ENCODE measurements at regions not wholly inside any gene's neighbourhood (a gene's known extent, or its start where the extent isn't known, plus 50 kb on each side); places are given as distances from the start of the nearest gene placed in this dataset.

DNA sequence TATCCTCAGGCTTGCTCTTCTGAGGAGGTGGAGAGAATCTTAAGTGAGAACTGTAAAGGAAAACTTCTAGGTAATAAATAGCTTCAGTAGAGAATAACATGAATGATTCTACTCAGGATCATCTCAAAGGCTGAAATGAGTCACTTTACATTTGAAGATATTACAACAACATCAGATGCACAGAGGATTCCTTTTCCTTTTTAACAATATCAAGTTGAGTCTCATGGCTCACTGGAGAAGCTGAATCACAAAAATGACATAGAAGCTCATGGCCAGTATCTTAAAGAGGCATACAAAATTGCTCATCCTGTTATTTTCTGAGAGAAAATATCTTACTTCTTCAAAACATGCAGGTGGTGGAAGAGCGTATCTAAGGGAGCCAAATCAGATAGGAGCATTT is 72.5 kb upstream of the EMCN start:
- ChIA-PET POLR2A (ENCODE audit: low non-redundant PET) (no interaction called here), CTCF (interaction anchor here (0.5 to 0.6 kb wide), 3 partner anchors 13 to 174 kb away, joined by 3 to 5 read pairs (median 4); no protein-coding TSS in a partner anchor)
- no peak overlapping the region for H3K27ac ChIP-seq
- TF ChIP-seq, protein P1, sequence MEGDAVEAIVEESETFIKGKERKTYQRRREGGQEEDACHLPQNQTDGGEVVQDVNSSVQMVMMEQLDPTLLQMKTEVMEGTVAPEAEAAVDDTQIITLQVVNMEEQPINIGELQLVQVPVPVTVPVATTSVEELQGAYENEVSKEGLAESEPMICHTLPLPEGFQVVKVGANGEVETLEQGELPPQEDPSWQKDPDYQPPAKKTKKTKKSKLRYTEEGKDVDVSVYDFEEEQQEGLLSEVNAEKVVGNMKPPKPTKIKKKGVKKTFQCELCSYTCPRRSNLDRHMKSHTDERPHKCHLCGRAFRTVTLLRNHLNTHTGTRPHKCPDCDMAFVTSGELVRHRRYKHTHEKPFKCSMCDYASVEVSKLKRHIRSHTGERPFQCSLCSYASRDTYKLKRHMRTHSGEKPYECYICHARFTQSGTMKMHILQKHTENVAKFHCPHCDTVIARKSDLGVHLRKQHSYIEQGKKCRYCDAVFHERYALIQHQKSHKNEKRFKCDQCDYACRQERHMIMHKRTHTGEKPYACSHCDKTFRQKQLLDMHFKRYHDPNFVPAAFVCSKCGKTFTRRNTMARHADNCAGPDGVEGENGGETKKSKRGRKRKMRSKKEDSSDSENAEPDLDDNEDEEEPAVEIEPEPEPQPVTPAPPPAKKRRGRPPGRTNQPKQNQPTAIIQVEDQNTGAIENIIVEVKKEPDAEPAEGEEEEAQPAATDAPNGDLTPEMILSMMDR (conservative IDR thresholded peaks at IDR 0.05; ENCODE audit: low read depth): no peak
- no peak for DNase-seq (ENCODE audit: low spot score)

DNA sequence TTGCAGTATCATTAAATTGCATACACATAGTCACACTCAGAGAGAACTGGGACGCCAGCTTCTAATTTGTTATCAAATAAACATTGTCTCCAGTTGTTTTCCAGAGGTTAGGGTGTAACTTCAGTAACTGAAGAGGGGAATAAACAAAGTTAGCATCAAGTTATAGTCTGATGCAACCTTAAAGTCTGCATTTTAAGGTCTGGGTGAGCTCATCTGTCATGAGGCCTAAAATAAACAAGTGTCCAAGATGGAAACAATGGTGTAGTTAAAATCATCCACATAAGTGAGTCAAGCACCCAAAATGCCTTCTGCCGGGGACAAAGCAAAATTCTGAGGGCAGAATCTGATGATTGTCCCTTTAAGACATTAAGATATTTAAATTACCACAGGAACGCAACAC is 70.3 kb upstream of the EMCN start:
- H3K27ac ChIP-seq: no peak overlapping the region
- no peak for DNase-seq (ENCODE audit: low spot score)
- ChIA-PET CTCF (no interaction called here), POLR2A (ENCODE audit: low non-redundant PET) (no interaction called here)
- TF ChIP-seq, protein P1 (conservative IDR thresholded peaks at IDR 0.05; ENCODE audit: low read depth): no peak

DNA sequence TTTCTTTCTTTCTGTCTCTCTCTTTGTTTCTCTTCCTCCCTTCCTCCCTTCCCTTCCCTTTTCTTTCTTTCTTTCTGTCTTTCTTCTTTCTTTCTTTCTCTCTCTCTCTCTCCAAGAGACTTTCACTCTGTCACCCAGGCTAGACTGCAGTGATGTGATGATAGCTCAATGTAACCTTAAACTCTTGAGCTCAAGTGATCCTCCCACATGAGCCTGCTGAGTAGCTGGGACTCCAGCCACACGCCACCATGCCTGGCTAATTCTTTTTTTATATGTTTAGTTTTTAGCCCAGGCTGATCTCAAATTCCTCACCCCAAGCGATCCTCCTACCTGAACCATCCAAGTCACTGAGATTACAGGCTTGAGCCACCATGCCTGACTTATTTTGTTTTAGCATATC is 64.3 kb upstream of the EMCN start:
- ChIA-PET POLR2A (ENCODE audit: low non-redundant PET) (no interaction called here), CTCF (no interaction called here)
- H3K27ac ChIP-seq: no peak overlapping the region
- no peak for DNase-seq (ENCODE audit: low spot score)
- TF ChIP-seq, protein P1 (conservative IDR thresholded peaks at IDR 0.05; ENCODE audit: low read depth): no peak

DNA sequence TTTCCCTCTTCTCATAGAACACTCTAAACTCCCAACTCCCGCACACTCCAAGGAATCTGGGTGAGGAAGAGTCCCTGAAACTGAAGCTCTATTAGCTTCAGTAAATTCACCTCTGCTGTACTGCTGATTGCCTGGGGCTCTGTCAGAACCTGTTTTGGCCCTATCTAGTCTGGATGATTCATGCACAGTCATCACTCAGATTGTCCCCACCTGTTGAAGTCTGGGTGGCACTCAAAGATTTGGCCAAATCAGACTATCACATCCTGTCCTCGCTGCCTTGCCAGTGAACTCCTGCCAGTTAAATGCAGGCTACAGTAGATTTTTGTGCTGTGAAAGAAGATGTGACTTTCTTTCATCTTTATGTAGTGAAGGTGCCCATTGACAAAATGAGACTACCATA is 63.5 kb upstream of the EMCN start:
- CTCF ChIA-PET: no interaction called here
- POLR2A ChIA-PET (ENCODE audit: low non-redundant PET): interaction anchor here (0.6 kb wide), 1 partner anchor 87 kb away, joined by 3 read pairs; no protein-coding TSS in a partner anchor
- TF ChIP-seq, protein P1 (conservative IDR thresholded peaks at IDR 0.05; ENCODE audit: low read depth): no peak
- peak; percentile 85 for DNase-seq (ENCODE audit: low spot score)
- peak overlapping the region; percentile 59 for H3K27ac ChIP-seq

DNA sequence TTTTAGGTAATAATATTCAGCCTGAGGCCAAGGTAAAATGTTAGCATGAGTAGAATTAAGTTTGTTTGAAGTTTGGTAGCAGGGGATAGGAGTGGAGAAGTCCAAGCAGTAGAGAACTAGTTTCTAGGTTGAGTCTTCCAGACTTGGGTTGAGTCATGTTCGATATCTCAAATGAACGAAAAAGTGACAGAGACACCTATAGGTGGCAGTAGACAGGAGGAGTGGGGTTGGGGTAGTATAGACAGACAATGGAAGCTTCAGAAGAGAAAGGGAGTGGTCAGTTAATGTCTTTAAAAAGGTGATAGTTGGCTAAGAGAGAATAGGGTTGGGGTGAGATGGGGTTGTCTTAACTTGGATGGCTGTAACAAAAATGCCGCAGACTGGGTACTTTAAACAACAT is 58.7 kb upstream of the EMCN start:
- POLR2A ChIA-PET (ENCODE audit: low non-redundant PET): no interaction called here
- TF ChIP-seq, protein P1 (conservative IDR thresholded peaks at IDR 0.05; ENCODE audit: low read depth): no peak
- CTCF ChIA-PET: interaction anchor here (0.7 kb wide), 1 partner anchor 50 kb away, joined by 4 read pairs; no protein-coding TSS in a partner anchor
- no peak for DNase-seq (ENCODE audit: low spot score)
- no peak overlapping the region for H3K27ac ChIP-seq

DNA sequence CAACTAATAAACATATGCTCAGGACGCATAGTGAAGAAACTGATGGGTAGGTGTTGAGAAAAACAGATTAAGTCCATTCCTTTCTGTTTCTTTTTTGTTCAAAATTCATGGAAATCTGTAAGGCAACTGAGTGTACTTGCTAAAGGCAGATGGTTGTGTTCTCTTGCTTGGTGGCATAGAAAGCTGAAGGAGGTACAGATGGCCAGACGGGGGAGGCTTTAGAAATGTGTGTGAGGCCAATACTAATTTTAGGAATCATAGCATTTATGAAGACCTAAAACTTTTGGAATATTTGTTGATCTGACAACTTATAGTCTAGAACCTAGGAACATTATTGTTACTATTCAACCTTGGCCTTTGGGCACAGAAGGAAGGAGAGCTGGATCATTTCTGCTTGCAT is 56.8 kb upstream of the EMCN start:
- TF ChIP-seq, protein P1 (conservative IDR thresholded peaks at IDR 0.05; ENCODE audit: low read depth): no peak
- ChIA-PET POLR2A (ENCODE audit: low non-redundant PET) (no interaction called here), CTCF (interaction anchor here (0.7 kb wide), 1 partner anchor 15 kb away, joined by 4 read pairs; no protein-coding TSS in a partner anchor)
- H3K27ac ChIP-seq: no peak overlapping the region
- no peak for DNase-seq (ENCODE audit: low spot score)

DNA sequence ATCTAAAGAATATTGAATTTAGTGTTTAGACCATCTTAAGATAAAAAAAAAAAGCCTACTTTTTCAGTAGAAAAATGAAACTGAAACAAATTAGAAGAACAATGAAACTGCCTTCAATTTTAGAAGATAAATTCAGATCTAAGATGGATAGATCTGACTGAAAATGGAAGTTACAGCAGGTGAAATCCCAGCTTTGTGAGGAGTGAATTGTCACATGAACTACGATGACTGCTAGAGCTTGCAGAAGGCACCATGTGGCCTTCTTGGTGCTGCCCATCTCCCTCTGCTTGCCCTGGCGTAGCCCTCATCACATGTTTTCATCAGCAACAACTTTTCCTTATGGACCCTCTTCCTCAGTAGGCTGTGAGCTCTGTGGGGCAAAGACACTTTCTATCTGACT is 51.4 kb upstream of the EMCN start:
- no peak overlapping the region for H3K27ac ChIP-seq
- no peak for DNase-seq (ENCODE audit: low spot score)
- POLR2A ChIA-PET (ENCODE audit: low non-redundant PET): no interaction called here
- CTCF ChIA-PET: no interaction called here
- TF ChIP-seq, protein P1 (conservative IDR thresholded peaks at IDR 0.05; ENCODE audit: low read depth): no peak
